ENCODE measurements at regions not wholly inside any gene's neighbourhood (a gene's known extent, or its start where the extent isn't known, plus 50 kb on each side); places are given as distances from the start of the nearest gene placed in this dataset.

- Histone ChIP-seq H3K27me3 (ENCODE audit: insufficient read depth, low read length, poor library complexity, severe bottlenecking) (no peaks in the 10 kb centered on the region), H3K9ac (ENCODE audit: low read depth, low read length, poor library complexity, severe bottlenecking) (no peak overlapping the region), H3K36me3 (ENCODE audit: insufficient read depth, low read length) (no peaks in the 10 kb centered on the region), H3K79me2 (ENCODE audit: insufficient read depth, low read length) (no peaks in the 10 kb centered on the region), H3F3A (ENCODE audit: low read depth) (no peaks in the 10 kb centered on the region), H3K4me2 (ENCODE audit: low read depth, low read length, poor library complexity, severe bottlenecking) (peak overlapping the region; percentile 41), H3K4me1 (ENCODE audit: insufficient read depth, low read length, poor library complexity, severe bottlenecking) (peaks cover 39% of the 10 kb centered on the region), H3K4me3 (ENCODE audit: low read length, poor library complexity, severe bottlenecking) (no peak overlapping the region), H4K20me1 (ENCODE audit: insufficient read depth, low read length, poor library complexity, severe bottlenecking) (no peaks in the 10 kb centered on the region), H3K9me2 (replicated peaks; ENCODE audit: low read depth, low read length) (no peaks in the 10 kb centered on the region), H3K9me3 (ENCODE audit: insufficient read depth, low read depth, low read length) (no peaks in the 10 kb centered on the region), H2AFZ (ENCODE audit: low read length) (no peak overlapping the region)
- TF ChIP-seq EZH2phosphoT487 (IDR thresholded peaks at IDR 0.05; ENCODE audit: borderline replicate concordance), result no peak
- no peak for TF ChIP-seq CTCF (conservative IDR thresholded peaks at IDR 0.05; ENCODE audit: low read length)
Observed at GRCh38 chr15:92705764-92706163, 50.2 kb upstream of the FAM174B start.

GRCh38 chr15:92706201-92706600 is 50.6 kb upstream of the FAM174B start:
- Histone ChIP-seq H3K4me1 (ENCODE audit: insufficient read depth, low read length, poor library complexity, severe bottlenecking) (peaks cover 39% of the 10 kb centered on the region), H3K4me2 (ENCODE audit: low read depth, low read length, poor library complexity, severe bottlenecking) (peak overlapping the region; percentile 41), H3F3A (ENCODE audit: low read depth) (no peaks in the 10 kb centered on the region), H3K9me2 (replicated peaks; ENCODE audit: low read depth, low read length) (no peaks in the 10 kb centered on the region), H3K9me3 (ENCODE audit: insufficient read depth, low read depth, low read length) (no peaks in the 10 kb centered on the region), H2AFZ (ENCODE audit: low read length) (no peak overlapping the region), H3K27me3 (ENCODE audit: insufficient read depth, low read length, poor library complexity, severe bottlenecking) (no peaks in the 10 kb centered on the region), H3K36me3 (ENCODE audit: insufficient read depth, low read length) (no peaks in the 10 kb centered on the region), H3K79me2 (ENCODE audit: insufficient read depth, low read length) (no peaks in the 10 kb centered on the region), H3K9ac (ENCODE audit: low read depth, low read length, poor library complexity, severe bottlenecking) (no peak overlapping the region), H3K4me3 (ENCODE audit: low read length, poor library complexity, severe bottlenecking) (no peak overlapping the region), H4K20me1 (ENCODE audit: insufficient read depth, low read length, poor library complexity, severe bottlenecking) (no peaks in the 10 kb centered on the region)
- no peak for TF ChIP-seq CTCF (conservative IDR thresholded peaks at IDR 0.05; ENCODE audit: low read length)
- TF ChIP-seq EZH2phosphoT487 (IDR thresholded peaks at IDR 0.05; ENCODE audit: borderline replicate concordance), result no peak

GRCh38 chr15:92707880-92708551 is 52.4 kb upstream of the FAM174B start:
- Histone ChIP-seq H3K4me2 (ENCODE audit: low read depth, low read length, poor library complexity, severe bottlenecking) (peak overlapping the region; percentile 24), H3K9me3 (ENCODE audit: insufficient read depth, low read depth, low read length) (no peaks in the 10 kb centered on the region), H3K36me3 (ENCODE audit: insufficient read depth, low read length) (no peaks in the 10 kb centered on the region), H3K4me1 (ENCODE audit: insufficient read depth, low read length, poor library complexity, severe bottlenecking) (peaks cover 39% of the 10 kb centered on the region), H3K9me2 (replicated peaks; ENCODE audit: low read depth, low read length) (no peaks in the 10 kb centered on the region), H3K79me2 (ENCODE audit: insufficient read depth, low read length) (no peaks in the 10 kb centered on the region), H2AFZ (ENCODE audit: low read length) (no peak overlapping the region), H4K20me1 (ENCODE audit: insufficient read depth, low read length, poor library complexity, severe bottlenecking) (no peaks in the 10 kb centered on the region), H3F3A (ENCODE audit: low read depth) (no peaks in the 10 kb centered on the region), H3K4me3 (ENCODE audit: low read length, poor library complexity, severe bottlenecking) (no peak overlapping the region), H3K9ac (ENCODE audit: low read depth, low read length, poor library complexity, severe bottlenecking) (no peak overlapping the region), H3K27me3 (ENCODE audit: insufficient read depth, low read length, poor library complexity, severe bottlenecking) (no peaks in the 10 kb centered on the region)
- no peak for TF ChIP-seq EZH2phosphoT487 (IDR thresholded peaks at IDR 0.05; ENCODE audit: borderline replicate concordance)

- H3K4me1 ChIP-seq (ENCODE audit: insufficient read depth, low read length, poor library complexity, severe bottlenecking), result peaks cover 39% of the 10 kb centered on the region
- no peaks in the 10 kb centered on the region for H3K36me3 ChIP-seq (ENCODE audit: insufficient read depth, low read length)
- no peaks in the 10 kb centered on the region for H3K27me3 ChIP-seq (ENCODE audit: insufficient read depth, low read length, poor library complexity, severe bottlenecking)
- H3K4me3 ChIP-seq (ENCODE audit: low read length, poor library complexity, severe bottlenecking), result peak overlapping the region; percentile 20
- H2AFZ ChIP-seq (ENCODE audit: low read length), result no peak overlapping the region
- no peak overlapping the region for H3K9ac ChIP-seq (ENCODE audit: low read depth, low read length, poor library complexity, severe bottlenecking)
- H3K4me2 ChIP-seq (ENCODE audit: low read depth, low read length, poor library complexity, severe bottlenecking), result peak overlapping the region; percentile 47
- no peaks in the 10 kb centered on the region for H3K9me2 ChIP-seq (replicated peaks; ENCODE audit: low read depth, low read length)
- H3K79me2 ChIP-seq (ENCODE audit: insufficient read depth, low read length), result no peaks in the 10 kb centered on the region
- TF ChIP-seq CTCF (conservative IDR thresholded peaks at IDR 0.05; ENCODE audit: low read length), result no peak
- TF ChIP-seq EZH2phosphoT487 (IDR thresholded peaks at IDR 0.05; ENCODE audit: borderline replicate concordance), result no peak
- H4K20me1 ChIP-seq (ENCODE audit: insufficient read depth, low read length, poor library complexity, severe bottlenecking), result no peaks in the 10 kb centered on the region
- H3F3A ChIP-seq (ENCODE audit: low read depth), result no peaks in the 10 kb centered on the region
- H3K9me3 ChIP-seq (ENCODE audit: insufficient read depth, low read depth, low read length), result no peaks in the 10 kb centered on the region
Observed at GRCh38 chr15:92708635-92709034, 53.1 kb upstream of the FAM174B start.

Data from Loucy (cell line).